HepG2 (cell line): ENCODE measurements at regions not wholly inside any gene's neighbourhood (a gene's known extent, or its start where the extent isn't known, plus 50 kb on each side); places are given as distances from the start of the nearest gene placed in this dataset.

Source experiments
- ATAC-seq: fragments of 200-7000 bp; cut with Tn5 transposase; 3 replicates; pipeline ENCODE4 v1.9.1; 2020; ENCODE audit warnings: mild to moderate bottlenecking, moderate library complexity
- BruUV-seq: library from RNA; stranded (reverse); fragments of 400-500 nt; replicated peaks from 2 replicates; lab custom pipeline; 2021; lab: Mats Ljungman, UMichigan
- CTCF ChIA-PET: fragments of 300-600 bp; formaldehyde crosslinking; extraction: SDS; loops from one replicate; lab custom pipeline; 2021; ENCODE audit warnings: low total read pairs, inconsistent platforms, low intra/inter-chr PET ratio; lab: Yijun Ruan, JAX
- POLR2A ChIA-PET: fragments of 350-600 bp; sonication (Branson Sonifier 250); formaldehyde crosslinking; loops from one replicate; lab custom pipeline; 2020; ENCODE audit warnings: antibody characterized with exemption, inconsistent platforms; lab: Yijun Ruan, JAX
- DNase-seq: peaks from one replicate; pipeline ENCODE4 v3.0.0-alpha.2; 2015; ENCODE audit warnings: low spot score
- FAIRE-seq: peaks from 3 replicates; lab custom pipeline; 2011; peaks lifted over from hg19 to GRCh38; lab: Jason Lieb, UNC
- H2AFZ ChIP-seq: one replicate; pipeline ENCODE4 v1.6.1; 2011; ENCODE audit warnings: low read length, inconsistent platforms
- H3K27ac ChIP-seq: fragments of 300-600 bp; 3 replicates; pipeline ENCODE4 v1.8.0; 2011; ENCODE audit warnings: mixed run types, mild to moderate bottlenecking, mixed read lengths, low read length, inconsistent platforms; ENCODE audit not compliant: insufficient read depth; ENCODE audit errors: extremely low read length
- H3K27me3 ChIP-seq, 2 experiments: fragments of 200-600 bp in 1 of 2; 2 replicates in 1 of 2; 3 replicates in 1 of 2; pipeline versions ENCODE4 v1.6.0 to v1.8.0; 2011; ENCODE audit warnings: low read length in 2 of 2, mild to moderate bottlenecking in 2 of 2, moderate library complexity in 2 of 2, inconsistent platforms in 1 of 2; ENCODE audit not compliant: insufficient read depth in 2 of 2, control insufficient read depth in 1 of 2
- H3K36me3 ChIP-seq, 2 experiments: fragments of 200-600 bp in 1 of 2; replicated peaks in 1 of 2; 2 replicates in 1 of 2; 3 replicates in 1 of 2; pipeline versions ENCODE4 v1.5.1 to v1.8.0; 2011; ENCODE audit warnings: low read length in 2 of 2, inconsistent platforms in 1 of 2; ENCODE audit not compliant: insufficient read depth in 2 of 2, control insufficient read depth in 1 of 2
- H3K4me1 ChIP-seq: 2 replicates; pipeline ENCODE4 v1.5.1; 2012; ENCODE audit warnings: low read length, inconsistent platforms; ENCODE audit not compliant: insufficient read depth
- H3K4me2 ChIP-seq: 2 replicates; pipeline ENCODE4 v1.6.0; 2011; ENCODE audit warnings: low read depth, low read length, inconsistent platforms
- H3K4me3 ChIP-seq, 3 experiments: fragments of 200-600 bp in 1 of 3; sonication (generic), shearing (Covaris generic) in 1 of 3; replicated peaks in 1 of 3; 2 replicates each; pipeline ENCODE4 v1.5.1; 2011 to 2016; ENCODE audit warnings: low read length in 3 of 3, inconsistent platforms in 2 of 3, low read depth in 2 of 3, mild to moderate bottlenecking in 2 of 3, control low read depth in 1 of 3, mixed read lengths in 1 of 3; ENCODE audit not compliant: insufficient read depth in 1 of 3
- H3K79me2 ChIP-seq: one replicate; pipeline ENCODE4 v1.6.1; 2011; ENCODE audit warnings: low read length, inconsistent platforms; ENCODE audit not compliant: insufficient read depth
- H3K9ac ChIP-seq: 2 replicates; pipeline ENCODE4 v1.6.0; 2011; ENCODE audit warnings: mild to moderate bottlenecking, low read depth, low read length, inconsistent platforms; ENCODE audit not compliant: insufficient read depth
- H3K9me3 ChIP-seq: 2 replicates; pipeline ENCODE4 v1.5.1; 2012; ENCODE audit warnings: mild to moderate bottlenecking, low read length
- H4K20me1 ChIP-seq: 2 replicates; pipeline ENCODE4 v1.6.0; 2011; ENCODE audit warnings: inconsistent platforms, mild to moderate bottlenecking, low read length, moderate library complexity; ENCODE audit not compliant: insufficient read depth
- HMG20B ChIP-seq: conservative IDR thresholded peaks from 2 replicates; pipeline ENCODE4 v1.6.1; 2016; ENCODE audit warnings: missing genetic modification reagents, missing compliant biosample characterization
- NFKB2 ChIP-seq: sonication (generic); formaldehyde crosslinking; IDR thresholded peaks from 2 replicates; pipeline ENCODE4 v1.4.0; 2020; ENCODE audit warnings: missing genetic modification reagents, borderline replicate concordance
- NR2F6 ChIP-seq, 2 experiments: IDR thresholded peaks; 2 replicates each; pipeline ENCODE4 v1.6.1; 2016; ENCODE audit warnings: antibody characterized with exemption in 1 of 2, mild to moderate bottlenecking in 1 of 2
- RFXAP ChIP-seq: sonication (generic); formaldehyde crosslinking; IDR thresholded peaks from 2 replicates; pipeline ENCODE4 v1.4.0; 2020; ENCODE audit warnings: missing genetic modification reagents, borderline replicate concordance
- SAFB2 ChIP-seq: sonication (generic); formaldehyde crosslinking; IDR thresholded peaks from 2 replicates; pipeline ENCODE4 v1.5.1; 2020; ENCODE audit warnings: missing genetic modification reagents, low read depth, mild to moderate bottlenecking, borderline replicate concordance
- TCF7 ChIP-seq: sonication (generic); IDR thresholded peaks from 2 replicates; pipeline ENCODE4 v1.6.1; 2016; ENCODE audit warnings: antibody characterized with exemption, low read depth
- TRIM24 ChIP-seq: sonication (generic); formaldehyde crosslinking; IDR thresholded peaks from 2 replicates; pipeline ENCODE4 v1.8.0; 2022; ENCODE audit warnings: mild to moderate bottlenecking, missing genetic modification reagents
- ZBTB21 ChIP-seq: sonication (generic); formaldehyde crosslinking; IDR thresholded peaks from 2 replicates; pipeline ENCODE4 v1.4.0; 2020; ENCODE audit warnings: missing genetic modification reagents
- ZNF121 ChIP-seq: sonication (generic); formaldehyde crosslinking; IDR thresholded peaks from 2 replicates; pipeline ENCODE4 v1.5.0; 2020; ENCODE audit warnings: mild to moderate bottlenecking, missing genetic modification reagents
- ZNF329 ChIP-seq: sonication (generic); formaldehyde crosslinking; IDR thresholded peaks from 2 replicates; pipeline ENCODE4 v1.9.0; 2021; ENCODE audit warnings: low read depth, mild to moderate bottlenecking, missing genetic modification reagents
- ZNF383 ChIP-seq: sonication (generic); formaldehyde crosslinking; IDR thresholded peaks from 2 replicates; pipeline ENCODE4 v1.4.0; 2020; ENCODE audit warnings: missing genetic modification reagents, mild to moderate bottlenecking, borderline replicate concordance
- ZNF530 ChIP-seq: sonication (generic); formaldehyde crosslinking; IDR thresholded peaks from 2 replicates; pipeline ENCODE4 v1.5.0; 2020; ENCODE audit warnings: low read depth, mild to moderate bottlenecking, missing genetic modification reagents
- WGBS: methylation state at CpG from one replicate; pipeline ENCODE4 v1.1.6; 2017; ENCODE audit warnings: low lambda C conversion rate; 5-methylcytosine and 5-hydroxymethylcytosine counted together
- in situ Hi-C: cut with HindIII; loops from 2 replicates; pipeline ENCODE4 v1.10.0; 2017; ENCODE audit warnings: low pct_unique_long_range_greater_than_20kb; ENCODE audit not compliant: extremely low pct_ligation_motif_present
- intact Hi-C: fragments of 100-400 bp; cut with micrococcal nuclease; formaldehyde crosslinking; loops from one replicate; pipeline ENCODE4 v1.10.0; 2022; ENCODE audit not compliant: unreplicated experiment
- TF ChIP-seq, protein P1 (sequence below): IDR thresholded peaks from 2 replicates; pipeline ENCODE4 v1.6.1; 2016; ENCODE audit warnings: missing biosample characterization, missing genetic modification reagents, low read depth
- TF ChIP-seq, protein P2 (sequence below): IDR thresholded peaks from 2 replicates; pipeline ENCODE4 v1.6.1; 2016; ENCODE audit warnings: missing compliant biosample characterization, missing genetic modification reagents, borderline replicate concordance
- TF ChIP-seq, protein P3 (sequence below), 2 experiments: IDR thresholded peaks; 2 replicates each; pipeline ENCODE4 v1.6.1; 2011 to 2012; ENCODE audit warnings: low read length in 2 of 2, borderline replicate concordance in 1 of 2, low read depth in 1 of 2, mild to moderate bottlenecking in 1 of 2, moderate library complexity in 1 of 2

DNA sequence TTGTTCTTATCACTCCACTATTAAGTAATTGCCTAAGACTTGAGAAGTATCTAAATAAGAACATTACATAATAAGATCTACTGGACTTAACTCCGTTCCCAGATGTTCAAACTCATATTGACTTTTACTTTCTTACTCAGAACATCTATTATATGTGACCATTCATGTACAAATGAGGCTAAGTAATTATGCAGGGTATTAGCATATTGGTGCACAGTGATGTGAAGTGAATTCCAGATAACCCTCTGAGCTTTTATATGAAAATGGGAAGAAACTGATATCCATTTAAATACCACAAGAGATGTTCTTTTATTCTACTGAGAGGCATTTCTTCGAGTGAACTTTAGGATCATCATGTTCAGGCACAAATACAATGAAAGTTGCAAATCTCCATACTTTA, 135.7 kb downstream of the ZPLD1 start:
- no peak for TF ChIP-seq ZNF121 (CRISPR knock-in tag)
- no peak for TF ChIP-seq ZBTB21
- no peak for TF ChIP-seq NFKB2
- TF ChIP-seq, protein P1, sequence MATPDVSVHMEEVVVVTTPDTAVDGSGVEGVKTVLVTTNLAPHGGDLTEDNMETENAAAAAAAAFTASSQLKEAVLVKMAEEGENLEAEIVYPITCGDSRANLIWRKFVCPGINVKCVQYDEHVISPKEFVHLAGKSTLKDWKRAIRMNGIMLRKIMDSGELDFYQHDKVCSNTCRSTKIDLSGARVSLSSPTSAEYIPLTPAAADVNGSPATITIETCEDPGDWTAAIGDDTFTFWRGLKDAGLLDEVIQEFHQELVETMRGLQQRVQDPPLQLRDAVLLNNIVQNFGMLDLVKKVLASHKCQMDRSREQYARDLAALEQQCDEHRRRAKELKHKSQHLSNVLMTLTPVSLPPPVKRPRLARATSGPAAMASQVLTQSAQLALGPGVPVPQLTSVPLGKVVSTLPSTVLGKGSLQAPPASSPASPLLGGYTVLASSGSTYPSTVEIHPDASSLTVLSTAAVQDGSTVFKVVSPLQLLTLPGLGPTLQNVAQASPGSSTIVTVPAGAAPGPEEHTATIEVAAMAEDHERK (CRISPR knock-in tag), result no peak
- no peak for TF ChIP-seq ZNF329 (CRISPR knock-in tag)
- TF ChIP-seq ZNF530 (CRISPR knock-in tag), result no peak
- TF ChIP-seq TRIM24 (CRISPR knock-in tag), result no peak
- no peak for TF ChIP-seq TCF7
- TF ChIP-seq NR2F6 (IDR thresholded peaks at IDR 0.05), result no peak
- TF ChIP-seq NR2F6 (CRISPR knock-in tag; IDR thresholded peaks at IDR 0.05), result no peak
- TF ChIP-seq RFXAP (CRISPR knock-in tag), result no peak
- TF ChIP-seq, protein P2, sequence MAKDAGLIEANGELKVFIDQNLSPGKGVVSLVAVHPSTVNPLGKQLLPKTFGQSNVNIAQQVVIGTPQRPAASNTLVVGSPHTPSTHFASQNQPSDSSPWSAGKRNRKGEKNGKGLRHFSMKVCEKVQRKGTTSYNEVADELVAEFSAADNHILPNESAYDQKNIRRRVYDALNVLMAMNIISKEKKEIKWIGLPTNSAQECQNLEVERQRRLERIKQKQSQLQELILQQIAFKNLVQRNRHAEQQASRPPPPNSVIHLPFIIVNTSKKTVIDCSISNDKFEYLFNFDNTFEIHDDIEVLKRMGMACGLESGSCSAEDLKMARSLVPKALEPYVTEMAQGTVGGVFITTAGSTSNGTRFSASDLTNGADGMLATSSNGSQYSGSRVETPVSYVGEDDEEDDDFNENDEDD (CRISPR knock-in tag), result no peak
- TF ChIP-seq SAFB2 (CRISPR knock-in tag), result no peak
- no peak for TF ChIP-seq HMG20B (CRISPR knock-in tag)
- TF ChIP-seq, protein P3, sequence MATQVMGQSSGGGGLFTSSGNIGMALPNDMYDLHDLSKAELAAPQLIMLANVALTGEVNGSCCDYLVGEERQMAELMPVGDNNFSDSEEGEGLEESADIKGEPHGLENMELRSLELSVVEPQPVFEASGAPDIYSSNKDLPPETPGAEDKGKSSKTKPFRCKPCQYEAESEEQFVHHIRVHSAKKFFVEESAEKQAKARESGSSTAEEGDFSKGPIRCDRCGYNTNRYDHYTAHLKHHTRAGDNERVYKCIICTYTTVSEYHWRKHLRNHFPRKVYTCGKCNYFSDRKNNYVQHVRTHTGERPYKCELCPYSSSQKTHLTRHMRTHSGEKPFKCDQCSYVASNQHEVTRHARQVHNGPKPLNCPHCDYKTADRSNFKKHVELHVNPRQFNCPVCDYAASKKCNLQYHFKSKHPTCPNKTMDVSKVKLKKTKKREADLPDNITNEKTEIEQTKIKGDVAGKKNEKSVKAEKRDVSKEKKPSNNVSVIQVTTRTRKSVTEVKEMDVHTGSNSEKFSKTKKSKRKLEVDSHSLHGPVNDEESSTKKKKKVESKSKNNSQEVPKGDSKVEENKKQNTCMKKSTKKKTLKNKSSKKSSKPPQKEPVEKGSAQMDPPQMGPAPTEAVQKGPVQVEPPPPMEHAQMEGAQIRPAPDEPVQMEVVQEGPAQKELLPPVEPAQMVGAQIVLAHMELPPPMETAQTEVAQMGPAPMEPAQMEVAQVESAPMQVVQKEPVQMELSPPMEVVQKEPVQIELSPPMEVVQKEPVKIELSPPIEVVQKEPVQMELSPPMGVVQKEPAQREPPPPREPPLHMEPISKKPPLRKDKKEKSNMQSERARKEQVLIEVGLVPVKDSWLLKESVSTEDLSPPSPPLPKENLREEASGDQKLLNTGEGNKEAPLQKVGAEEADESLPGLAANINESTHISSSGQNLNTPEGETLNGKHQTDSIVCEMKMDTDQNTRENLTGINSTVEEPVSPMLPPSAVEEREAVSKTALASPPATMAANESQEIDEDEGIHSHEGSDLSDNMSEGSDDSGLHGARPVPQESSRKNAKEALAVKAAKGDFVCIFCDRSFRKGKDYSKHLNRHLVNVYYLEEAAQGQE (IDR thresholded peaks at IDR 0.05; ENCODE audit: borderline replicate concordance in 1 of 2, low read depth in 1 of 2, low read length in 2 of 2), result no peak
- no peak for TF ChIP-seq ZNF383
- H3K4me3 ChIP-seq, result no peak overlapping the region
- ATAC-seq (no peak), DNase-seq (no peak), FAIRE-seq (no peak)
- POLR2A ChIA-PET, result no interaction called here
- 0 out of 2 replicates have a peak, but pooled peaks cover 1% of the 10 kb centered on the region for H3K9me3 ChIP-seq
- H3K9ac ChIP-seq, result no peak overlapping the region
- H3K27me3 ChIP-seq, result no peaks in the 10 kb centered on the region; a peak in 1 of 5 replicates
- H3K27ac ChIP-seq, result no peak overlapping the region
- no peaks in the 10 kb centered on the region for H4K20me1 ChIP-seq
- no peaks in the 10 kb centered on the region for H3K79me2 ChIP-seq
- CTCF ChIA-PET, result no interaction called here
- H3K4me1 ChIP-seq, result no peaks in the 10 kb centered on the region
- no TSS peak for BruUV-seq
- WGBS, result 0% methylated on average over 2 of the region's 2 CpGs
- H2AFZ ChIP-seq, result no peak overlapping the region
- intact Hi-C loops (no loop called here), in situ Hi-C loops (no loop called here)
- H3K4me2 ChIP-seq, result no peak overlapping the region
- no peaks in the 10 kb centered on the region for H3K36me3 ChIP-seq
